ENCODE measurements at regions not wholly inside any gene's neighbourhood (a gene's known extent, or its start where the extent isn't known, plus 50 kb on each side); places are given as distances from the start of the nearest gene placed in this dataset.

DNA sequence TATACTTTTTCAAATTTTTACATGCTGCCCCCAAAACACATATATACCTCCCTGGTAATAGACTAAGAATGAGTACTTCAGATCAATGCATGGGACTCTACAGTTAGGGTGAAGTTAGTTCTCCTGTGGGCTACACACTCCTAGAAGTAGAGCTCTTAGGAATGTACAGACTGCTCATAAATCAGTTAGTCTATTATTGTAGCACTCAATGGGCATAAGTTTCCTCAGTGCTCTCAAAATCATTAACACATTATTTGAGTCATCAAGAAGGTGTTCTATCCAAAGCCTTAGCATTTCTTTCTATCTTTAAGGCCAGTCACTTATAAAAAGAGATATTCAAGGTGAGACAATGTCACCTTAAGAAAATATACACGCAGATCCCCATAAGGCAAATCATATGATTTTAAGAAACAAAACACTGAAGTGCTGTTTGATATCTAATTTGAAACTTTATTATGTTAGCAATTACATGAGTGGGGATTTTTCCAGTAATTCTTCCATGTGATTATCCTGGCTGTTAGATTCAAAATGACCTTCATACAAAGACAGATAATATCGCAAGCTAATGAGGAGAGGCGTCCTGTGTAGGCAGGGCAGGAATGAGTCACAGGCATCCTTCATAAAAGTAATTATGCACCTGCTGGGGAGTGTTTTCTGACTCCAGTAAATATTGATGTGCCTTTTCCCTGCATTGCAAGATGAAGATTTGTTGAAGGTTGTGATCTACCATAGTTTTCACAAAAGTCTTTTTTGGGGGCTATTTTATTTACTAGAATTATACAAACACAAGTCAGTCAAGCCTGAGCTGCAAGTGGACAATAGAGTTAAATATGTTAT, 167.2 kb upstream of the ATP1B1 start:
- peak; percentile 45 for DNase-seq (ENCODE audit: low read depth)
- in situ Hi-C loops (cut with HindIII; ENCODE audit: low pct_unique_long_range_greater_than_20kb, low sequenced_read_pairs): no loop called here

- DNase-seq (ENCODE audit: low read depth): no peak
- in situ Hi-C loops (cut with HindIII; ENCODE audit: low pct_unique_long_range_greater_than_20kb, low sequenced_read_pairs): no loop called here
These were observed 166.6 kb upstream of the ATP1B1 start for GRCh38 chr1:168939947-168940223.

DNA sequence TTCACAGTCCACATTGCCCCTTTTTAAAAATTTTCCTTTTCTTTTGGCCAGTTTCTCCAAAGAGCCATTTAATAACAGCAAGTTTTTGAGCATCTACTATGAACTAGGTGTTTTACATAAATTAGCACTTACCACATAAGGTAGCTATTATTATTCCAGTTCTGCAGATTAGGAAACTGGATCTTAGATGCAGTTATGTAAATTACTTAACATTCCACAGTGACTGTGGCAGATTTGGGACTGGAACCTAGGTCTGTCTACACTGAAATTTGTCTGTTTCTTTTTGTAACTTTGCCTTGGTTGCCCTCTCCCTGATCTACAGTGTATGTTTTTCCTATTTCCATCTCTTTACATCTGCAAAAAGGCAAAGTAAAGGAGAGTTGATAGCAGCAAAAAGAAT, 164.8 kb upstream of the ATP1B1 start:
- in situ Hi-C loops (cut with HindIII; ENCODE audit: low pct_unique_long_range_greater_than_20kb, low sequenced_read_pairs): no loop called here
- DNase-seq (ENCODE audit: low read depth): no peak

DNA sequence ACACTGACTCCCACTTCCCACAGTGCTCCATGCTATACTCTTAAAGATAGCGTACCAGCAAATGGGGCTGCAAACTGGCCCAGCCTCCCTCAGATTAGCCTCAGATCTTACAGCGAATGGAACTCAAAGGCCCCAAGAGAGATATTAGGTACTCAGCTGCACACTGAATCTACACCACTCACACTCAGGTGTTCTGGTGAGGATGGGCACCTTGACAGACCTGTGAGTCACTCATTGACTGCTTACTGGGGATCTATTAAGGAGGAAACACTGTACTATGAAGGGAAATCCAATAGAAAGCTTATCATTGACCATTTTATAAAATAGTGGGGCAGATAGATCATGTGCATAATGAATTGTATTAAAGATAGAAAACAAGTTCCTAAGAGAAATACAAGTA, 164.3 kb upstream of the ATP1B1 start:
- no peak for DNase-seq (ENCODE audit: low read depth)
- in situ Hi-C loops (cut with HindIII; ENCODE audit: low pct_unique_long_range_greater_than_20kb, low sequenced_read_pairs): no loop called here

DNA sequence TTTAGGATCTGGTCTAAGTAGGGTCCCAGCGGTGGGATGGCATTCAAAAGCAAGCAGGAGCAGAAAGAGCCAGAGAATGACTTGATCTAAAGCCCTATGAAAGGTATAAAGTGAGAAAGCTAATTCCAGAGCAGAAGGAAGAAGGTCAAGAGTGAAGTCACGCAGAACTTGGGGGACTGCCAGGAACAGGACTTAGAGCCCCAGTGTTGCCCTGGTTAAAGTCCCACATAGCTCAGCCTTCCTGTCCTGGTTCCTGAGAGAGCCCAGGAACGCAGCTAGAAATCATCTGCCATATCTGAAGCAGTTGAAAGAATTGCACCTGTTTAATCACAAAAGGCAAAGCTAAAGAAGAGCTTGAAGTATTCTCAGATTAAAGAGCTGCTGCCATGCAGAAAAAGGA, 160.6 kb upstream of the ATP1B1 start:
- in situ Hi-C loops (cut with HindIII; ENCODE audit: low pct_unique_long_range_greater_than_20kb, low sequenced_read_pairs): no loop called here
- no peak for DNase-seq (ENCODE audit: low read depth)

DNA sequence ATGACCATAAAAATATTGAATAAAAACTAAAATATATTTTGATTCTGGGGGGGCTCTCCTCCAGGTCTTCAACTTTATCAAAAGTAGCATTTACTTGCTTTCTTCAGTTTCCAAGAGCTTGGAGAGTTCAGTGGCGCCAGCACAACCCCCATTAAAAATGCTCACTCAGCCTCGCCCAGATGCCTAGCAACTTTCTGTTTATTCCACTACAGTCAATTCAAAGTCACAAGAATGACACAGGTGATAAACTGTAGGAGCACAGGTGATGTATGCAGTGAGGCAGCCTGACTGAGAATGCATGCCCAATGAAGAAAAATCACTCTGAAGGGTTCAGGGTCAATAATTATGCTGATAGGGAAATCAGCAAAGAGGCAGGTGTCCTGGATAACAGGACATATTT, 159.4 kb upstream of the ATP1B1 start:
- in situ Hi-C loops (cut with HindIII; ENCODE audit: low pct_unique_long_range_greater_than_20kb, low sequenced_read_pairs): no loop called here
- DNase-seq (ENCODE audit: low read depth): no peak

DNA sequence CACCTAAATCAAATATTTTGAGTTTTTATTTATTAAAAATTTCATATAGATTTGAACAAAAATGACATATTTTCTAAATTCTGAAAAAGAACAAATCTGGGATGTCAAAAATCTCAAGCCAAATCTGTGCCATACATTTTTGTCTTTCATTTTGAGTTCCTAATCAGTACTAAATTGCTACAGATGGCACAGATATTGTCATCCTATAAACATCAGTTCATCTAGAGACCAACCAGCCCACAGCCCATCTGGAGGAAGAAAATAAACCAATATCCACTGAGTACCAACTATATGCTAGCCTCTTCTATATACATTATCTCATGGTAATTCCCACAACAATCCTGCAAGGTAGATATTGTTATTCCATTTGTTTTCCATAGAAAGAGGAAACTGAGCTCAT, 156.8 kb upstream of the ATP1B1 start:
- no peak for DNase-seq (ENCODE audit: low read depth)
- in situ Hi-C loops (cut with HindIII; ENCODE audit: low pct_unique_long_range_greater_than_20kb, low sequenced_read_pairs): no loop called here

DNA sequence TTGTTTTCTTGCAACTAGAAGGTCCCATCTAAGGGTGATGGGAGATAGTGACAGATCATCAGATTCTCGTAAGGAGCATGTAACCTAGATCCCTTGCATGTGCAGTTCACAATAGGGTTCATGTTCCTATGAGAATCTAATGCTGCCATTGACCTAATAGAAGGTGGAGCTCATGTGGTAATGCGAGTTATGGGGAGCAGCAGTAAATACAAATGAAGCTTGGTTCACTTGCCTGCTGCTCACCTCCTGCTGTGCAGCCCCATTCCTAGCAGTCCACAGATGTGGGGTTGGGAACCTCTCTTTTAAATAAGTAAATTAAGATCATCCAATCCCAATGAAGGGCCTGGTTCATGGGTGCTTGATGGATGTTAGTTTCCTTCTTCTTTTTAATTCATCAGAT, 148.7 kb upstream of the ATP1B1 start:
- no peak for DNase-seq (ENCODE audit: low read depth)
- in situ Hi-C loops (cut with HindIII; ENCODE audit: low pct_unique_long_range_greater_than_20kb, low sequenced_read_pairs): no loop called here

- in situ Hi-C loops (cut with HindIII; ENCODE audit: low pct_unique_long_range_greater_than_20kb, low sequenced_read_pairs): no loop called here
These were observed 147.8 kb upstream of the ATP1B1 start for GRCh38 chr1:168958562-168959289.

DNA sequence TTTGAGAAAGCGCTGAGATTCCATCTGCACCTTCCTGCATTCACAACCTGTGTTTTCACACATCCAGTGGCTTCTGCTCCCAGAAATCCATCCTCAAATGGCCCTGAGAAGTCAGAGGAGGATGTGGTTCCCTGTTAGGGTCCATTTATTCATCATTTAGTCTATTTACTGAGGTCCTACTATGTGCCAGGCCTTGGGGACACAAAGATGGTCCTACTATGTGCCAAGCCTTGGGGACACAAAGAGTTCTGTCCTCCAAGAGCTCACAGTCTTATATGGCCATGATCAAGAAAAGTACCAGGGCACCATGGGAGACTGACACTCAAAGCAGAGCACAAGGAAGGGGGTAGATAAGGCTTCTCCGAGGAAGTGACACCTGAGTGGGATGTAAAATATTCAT, 147.1 kb upstream of the ATP1B1 start:
- in situ Hi-C loops (cut with HindIII; ENCODE audit: low pct_unique_long_range_greater_than_20kb, low sequenced_read_pairs): no loop called here
- no peak for DNase-seq (ENCODE audit: low read depth)

More at GRCh38 chr1:168958562-168959289, 147.8 kb upstream of the ATP1B1 start:
- DNase-seq (ENCODE audit: low read depth): no peak

DNA sequence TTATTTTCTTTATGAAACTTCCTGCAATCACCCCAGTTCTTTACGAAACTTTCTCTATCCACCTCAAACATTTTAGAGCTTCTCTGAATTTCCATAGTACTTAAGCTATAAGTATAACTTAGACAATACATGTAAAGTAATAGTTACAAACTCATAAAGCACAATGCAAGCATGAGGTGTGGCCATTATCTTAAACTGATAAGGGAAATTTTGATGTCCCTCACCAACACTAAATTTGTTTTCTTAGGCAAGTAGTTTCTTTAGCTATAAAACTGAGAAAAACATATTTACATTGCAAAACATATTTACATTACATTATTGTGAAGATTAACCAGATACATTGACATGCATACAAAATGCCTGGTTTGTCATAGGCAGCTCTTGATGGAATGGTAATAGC, 146.4 kb upstream of the ATP1B1 start:
- in situ Hi-C loops (cut with HindIII; ENCODE audit: low pct_unique_long_range_greater_than_20kb, low sequenced_read_pairs): no loop called here
- no peak for DNase-seq (ENCODE audit: low read depth)

GRCh38 chr1:168960595-168960994, 145.9 kb upstream of the ATP1B1 start:
- in situ Hi-C loops (cut with HindIII; ENCODE audit: low pct_unique_long_range_greater_than_20kb, low sequenced_read_pairs): no loop called here

DNA sequence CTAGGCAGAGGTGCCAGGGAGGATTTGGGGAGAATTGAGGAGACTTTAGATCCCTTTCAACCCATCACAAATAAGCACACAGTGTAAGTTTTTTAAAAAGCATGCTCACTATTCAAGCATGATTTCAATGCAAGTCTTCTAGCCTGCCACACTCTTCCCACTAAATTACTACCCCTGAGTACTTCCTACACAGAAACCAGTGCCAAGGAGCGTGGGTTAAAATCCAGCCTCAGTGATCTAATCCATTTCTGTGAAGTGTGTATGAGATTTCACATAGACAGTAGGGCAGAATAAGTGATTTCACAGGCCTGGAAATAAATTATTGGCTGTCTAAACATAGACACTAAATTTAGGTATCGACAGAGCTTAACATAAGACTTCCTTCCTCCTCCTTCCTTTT, 142.9 kb upstream of the ATP1B1 start:
- in situ Hi-C loops (cut with HindIII; ENCODE audit: low pct_unique_long_range_greater_than_20kb, low sequenced_read_pairs): no loop called here
- no peak for DNase-seq (ENCODE audit: low read depth)

More at GRCh38 chr1:168960595-168960994, 145.9 kb upstream of the ATP1B1 start:
- no peak for DNase-seq (ENCODE audit: low read depth)

DNA sequence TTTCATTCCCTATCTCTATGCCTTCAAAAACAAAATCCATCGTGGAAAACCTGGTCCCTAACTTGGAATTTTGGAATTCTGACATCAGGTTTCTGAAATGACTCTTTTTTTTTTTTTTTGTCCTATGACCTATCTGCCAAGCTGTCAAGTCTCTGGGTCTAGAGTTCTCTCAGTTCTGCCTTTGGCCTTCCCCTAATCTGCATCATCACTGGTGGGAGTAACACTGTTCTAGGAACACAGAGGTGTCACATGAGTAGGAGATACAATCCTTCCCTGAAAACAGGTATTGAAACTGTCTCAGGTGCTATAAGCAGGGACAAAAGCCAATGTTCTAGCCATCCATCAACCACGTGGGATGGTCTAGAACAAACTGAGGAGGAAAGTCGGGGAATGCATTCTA, 142.0 kb upstream of the ATP1B1 start:
- no peak for DNase-seq (ENCODE audit: low read depth)
- in situ Hi-C loops (cut with HindIII; ENCODE audit: low pct_unique_long_range_greater_than_20kb, low sequenced_read_pairs): no loop called here

- DNase-seq (ENCODE audit: low read depth): no peak
- in situ Hi-C loops (cut with HindIII; ENCODE audit: low pct_unique_long_range_greater_than_20kb, low sequenced_read_pairs): no loop called here
These were observed 140.3 kb upstream of the ATP1B1 start for GRCh38 chr1:168966217-168966616.

GRCh38 chr1:168966636-168967035, 139.9 kb upstream of the ATP1B1 start:
- in situ Hi-C loops (cut with HindIII; ENCODE audit: low pct_unique_long_range_greater_than_20kb, low sequenced_read_pairs): no loop called here
- DNase-seq (ENCODE audit: low read depth): no peak

GRCh38 chr1:168970926-168971659, 135.4 kb upstream of the ATP1B1 start:
- DNase-seq (ENCODE audit: low read depth): no peak
- in situ Hi-C loops (cut with HindIII; ENCODE audit: low pct_unique_long_range_greater_than_20kb, low sequenced_read_pairs): no loop called here

GRCh38 chr1:168972225-168972624, 134.3 kb upstream of the ATP1B1 start:
- in situ Hi-C loops (cut with HindIII; ENCODE audit: low pct_unique_long_range_greater_than_20kb, low sequenced_read_pairs): no loop called here
- DNase-seq (ENCODE audit: low read depth): no peak

GRCh38 chr1:168972887-168973286, 133.6 kb upstream of the ATP1B1 start:
- DNase-seq (ENCODE audit: low read depth): no peak
- in situ Hi-C loops (cut with HindIII; ENCODE audit: low pct_unique_long_range_greater_than_20kb, low sequenced_read_pairs): no loop called here
